ENCODE measurements at regions not wholly inside any gene's neighbourhood (a gene's known extent, or its start where the extent isn't known, plus 50 kb on each side); places are given as distances from the start of the nearest gene placed in this dataset.

GRCh38 chr13:85108356-85108755, 690.9 kb downstream of the SLITRK6 start:
- H3K27me3 Mint-ChIP-seq (ENCODE audit: low read depth), result no peaks in the 10 kb centered on the region
- ATAC-seq, result no peak; the same call in 1 of the 2 replicates
- H3K4me1 Mint-ChIP-seq, result peaks cover 20% of the 10 kb centered on the region
- no peak for DNase-seq (ENCODE audit: low spot score)
- no peaks in the 10 kb centered on the region for H3K36me3 Mint-ChIP-seq
- H3K9me3 Mint-ChIP-seq, result peaks cover 14% of the 10 kb centered on the region
- CTCF ChIA-PET, result no interaction called here
- H3K4me3 Mint-ChIP-seq, result no peak overlapping the region
- POLR2A ChIA-PET, result interaction anchor here (0.5 kb wide), 1 partner anchor 153 kb away, joined by 3 read pairs; no protein-coding TSS in a partner anchor
- H3K27ac Mint-ChIP-seq, result no peak overlapping the region
- TF ChIP-seq ZBTB43 (CRISPR knock-in tag; IDR thresholded peaks at IDR 0.05), result no peak
- TF ChIP-seq EMX1 (CRISPR knock-in tag; IDR thresholded peaks at IDR 0.05), result no peak

- CTCF ChIA-PET, result no interaction called here
- DNase-seq (ENCODE audit: low spot score), result no peak
- Mint-ChIP-seq H3K4me1 (no peaks in the 10 kb centered on the region), H3K36me3 (peaks cover 6% of the 10 kb centered on the region; the same call in 1 of the 2 replicates), H3K9me3 (peaks cover 36% of the 10 kb centered on the region), H3K4me3 (no peak overlapping the region), H3K27me3 (ENCODE audit: low read depth) (no peaks in the 10 kb centered on the region), H3K27ac (no peak overlapping the region)
- ATAC-seq, result no peak
- POLR2A ChIA-PET, result no interaction called here
- TF ChIP-seq, protein P1, sequence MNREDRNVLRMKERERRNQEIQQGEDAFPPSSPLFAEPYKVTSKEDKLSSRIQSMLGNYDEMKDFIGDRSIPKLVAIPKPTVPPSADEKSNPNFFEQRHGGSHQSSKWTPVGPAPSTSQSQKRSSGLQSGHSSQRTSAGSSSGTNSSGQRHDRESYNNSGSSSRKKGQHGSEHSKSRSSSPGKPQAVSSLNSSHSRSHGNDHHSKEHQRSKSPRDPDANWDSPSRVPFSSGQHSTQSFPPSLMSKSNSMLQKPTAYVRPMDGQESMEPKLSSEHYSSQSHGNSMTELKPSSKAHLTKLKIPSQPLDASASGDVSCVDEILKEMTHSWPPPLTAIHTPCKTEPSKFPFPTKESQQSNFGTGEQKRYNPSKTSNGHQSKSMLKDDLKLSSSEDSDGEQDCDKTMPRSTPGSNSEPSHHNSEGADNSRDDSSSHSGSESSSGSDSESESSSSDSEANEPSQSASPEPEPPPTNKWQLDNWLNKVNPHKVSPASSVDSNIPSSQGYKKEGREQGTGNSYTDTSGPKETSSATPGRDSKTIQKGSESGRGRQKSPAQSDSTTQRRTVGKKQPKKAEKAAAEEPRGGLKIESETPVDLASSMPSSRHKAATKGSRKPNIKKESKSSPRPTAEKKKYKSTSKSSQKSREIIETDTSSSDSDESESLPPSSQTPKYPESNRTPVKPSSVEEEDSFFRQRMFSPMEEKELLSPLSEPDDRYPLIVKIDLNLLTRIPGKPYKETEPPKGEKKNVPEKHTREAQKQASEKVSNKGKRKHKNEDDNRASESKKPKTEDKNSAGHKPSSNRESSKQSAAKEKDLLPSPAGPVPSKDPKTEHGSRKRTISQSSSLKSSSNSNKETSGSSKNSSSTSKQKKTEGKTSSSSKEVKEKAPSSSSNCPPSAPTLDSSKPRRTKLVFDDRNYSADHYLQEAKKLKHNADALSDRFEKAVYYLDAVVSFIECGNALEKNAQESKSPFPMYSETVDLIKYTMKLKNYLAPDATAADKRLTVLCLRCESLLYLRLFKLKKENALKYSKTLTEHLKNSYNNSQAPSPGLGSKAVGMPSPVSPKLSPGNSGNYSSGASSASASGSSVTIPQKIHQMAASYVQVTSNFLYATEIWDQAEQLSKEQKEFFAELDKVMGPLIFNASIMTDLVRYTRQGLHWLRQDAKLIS (CRISPR knock-in tag; IDR thresholded peaks at IDR 0.05; ENCODE audit: borderline replicate concordance), result no peak
- TF ChIP-seq OVOL2 (CRISPR knock-in tag; IDR thresholded peaks at IDR 0.05; ENCODE audit: borderline replicate concordance) (no peak), ESRRA (CRISPR knock-in tag; IDR thresholded peaks at IDR 0.05; ENCODE audit: borderline replicate concordance) (no peak), SMAD4 (CRISPR knock-in tag; IDR thresholded peaks at IDR 0.05) (no peak)
These were observed 700.0 kb downstream of the SLITRK6 start for GRCh38 chr13:85099245-85099644.

GRCh38 chr13:85095418-85096272, 703.6 kb downstream of the SLITRK6 start:
- Mint-ChIP-seq H3K9me3 (peaks cover 22% of the 10 kb centered on the region), H3K27me3 (ENCODE audit: low read depth) (no peaks in the 10 kb centered on the region), H3K36me3 (peaks cover 6% of the 10 kb centered on the region; the same call in 1 of the 2 replicates), H3K27ac (no peak overlapping the region), H3K4me1 (no peaks in the 10 kb centered on the region), H3K4me3 (no peak overlapping the region)
- ATAC-seq, result no peak
- ChIA-PET CTCF (interaction anchor here (0.5 kb wide), 1 partner anchor 23 kb away, joined by 3 read pairs; no protein-coding TSS in a partner anchor), POLR2A (no interaction called here)
- no peak for DNase-seq (ENCODE audit: low spot score)
- TF ChIP-seq FOXP1 (CRISPR knock-in tag; IDR thresholded peaks at IDR 0.05; ENCODE audit: borderline replicate concordance) (no peak), NFYB (CRISPR knock-in tag; conservative IDR thresholded peaks at IDR 0.05; ENCODE audit: low read depth) (no peak), JUN (CRISPR knock-in tag; IDR thresholded peaks at IDR 0.05) (no peak), ZBTB43 (CRISPR knock-in tag; IDR thresholded peaks at IDR 0.05) (no peak), IRF2 (CRISPR knock-in tag; IDR thresholded peaks at IDR 0.05; ENCODE audit: borderline replicate concordance, low read depth) (no peak), JAZF1 (CRISPR knock-in tag; IDR thresholded peaks at IDR 0.05) (no peak), ZBTB21 (CRISPR knock-in tag; IDR thresholded peaks at IDR 0.05; ENCODE audit: borderline replicate concordance) (no peak), HMGA2 (CRISPR knock-in tag; IDR thresholded peaks at IDR 0.05) (no peak), SOX15 (CRISPR knock-in tag; IDR thresholded peaks at IDR 0.05) (no peak), MAX (CRISPR knock-in tag; IDR thresholded peaks at IDR 0.05) (no peak), E2F5 (CRISPR knock-in tag; IDR thresholded peaks at IDR 0.05) (no peak), ZNF219 (CRISPR knock-in tag; IDR thresholded peaks at IDR 0.05; ENCODE audit: borderline replicate concordance) (no peak), CREB1 (CRISPR knock-in tag; IDR thresholded peaks at IDR 0.05) (no peak), ZNF416 (CRISPR knock-in tag; IDR thresholded peaks at IDR 0.05) (no peak), FOXP4 (CRISPR knock-in tag; IDR thresholded peaks at IDR 0.05) (no peak)
- TF ChIP-seq, protein P2, sequence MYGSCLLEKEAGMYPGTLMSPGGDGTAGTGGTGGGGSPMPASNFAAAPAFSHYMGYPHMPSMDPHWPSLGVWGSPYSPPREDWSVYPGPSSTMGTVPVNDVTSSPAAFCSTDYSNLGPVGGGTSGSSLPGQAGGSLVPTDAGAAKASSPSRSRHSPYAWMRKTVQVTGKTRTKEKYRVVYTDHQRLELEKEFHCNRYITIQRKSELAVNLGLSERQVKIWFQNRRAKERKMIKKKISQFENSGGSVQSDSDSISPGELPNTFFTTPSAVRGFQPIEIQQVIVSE (CRISPR knock-in tag; IDR thresholded peaks at IDR 0.05; ENCODE audit: borderline replicate concordance), result no peak
